ENCODE measurements at regions not wholly inside any gene's neighbourhood (a gene's known extent, or its start where the extent isn't known, plus 50 kb on each side); places are given as distances from the start of the nearest gene placed in this dataset.

DNA sequence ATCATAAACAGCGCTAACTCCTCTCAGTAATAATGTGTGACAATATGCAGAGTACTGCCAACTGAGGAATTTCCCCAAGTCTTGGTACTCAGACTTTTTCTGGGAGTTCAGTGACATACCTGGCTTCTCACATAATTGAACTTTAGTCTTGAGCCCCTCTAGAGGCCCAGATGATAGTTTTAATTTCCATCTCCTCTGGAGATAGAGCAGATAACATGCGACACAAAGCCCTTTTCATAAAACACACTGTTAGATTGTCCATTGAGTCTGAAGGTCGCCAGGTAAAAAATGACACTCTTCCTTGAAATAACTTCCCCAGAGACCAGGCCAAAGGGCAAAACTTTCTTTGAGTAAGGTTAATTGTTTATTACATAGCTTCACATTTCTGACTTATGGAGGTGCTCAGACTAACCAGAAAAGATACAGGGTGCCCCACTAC, 476.0 kb downstream of the RASEF start:
- H3K36me3 ChIP-seq (ENCODE audit: low read depth, missing control alignments): no peaks in the 10 kb centered on the region
- H3K4me3 ChIP-seq: no peak overlapping the region
- no peaks in the 10 kb centered on the region for H3K27me3 ChIP-seq
- H3K9me3 ChIP-seq: no peaks in the 10 kb centered on the region
- no peak overlapping the region for H3K27ac ChIP-seq
- no peaks in the 10 kb centered on the region for H3K4me1 ChIP-seq
- intact Hi-C loops (cut with DNase I; ENCODE audit: low total_unique reads): no loop called here
- 93 to 98% methylated on average over 3 of the region's 3 CpGs for WGBS, 2 donors
- DNase-seq: no peak
- no peak for TF ChIP-seq POLR2A (IDR thresholded peaks at IDR 0.05)
- TF ChIP-seq, protein P1, sequence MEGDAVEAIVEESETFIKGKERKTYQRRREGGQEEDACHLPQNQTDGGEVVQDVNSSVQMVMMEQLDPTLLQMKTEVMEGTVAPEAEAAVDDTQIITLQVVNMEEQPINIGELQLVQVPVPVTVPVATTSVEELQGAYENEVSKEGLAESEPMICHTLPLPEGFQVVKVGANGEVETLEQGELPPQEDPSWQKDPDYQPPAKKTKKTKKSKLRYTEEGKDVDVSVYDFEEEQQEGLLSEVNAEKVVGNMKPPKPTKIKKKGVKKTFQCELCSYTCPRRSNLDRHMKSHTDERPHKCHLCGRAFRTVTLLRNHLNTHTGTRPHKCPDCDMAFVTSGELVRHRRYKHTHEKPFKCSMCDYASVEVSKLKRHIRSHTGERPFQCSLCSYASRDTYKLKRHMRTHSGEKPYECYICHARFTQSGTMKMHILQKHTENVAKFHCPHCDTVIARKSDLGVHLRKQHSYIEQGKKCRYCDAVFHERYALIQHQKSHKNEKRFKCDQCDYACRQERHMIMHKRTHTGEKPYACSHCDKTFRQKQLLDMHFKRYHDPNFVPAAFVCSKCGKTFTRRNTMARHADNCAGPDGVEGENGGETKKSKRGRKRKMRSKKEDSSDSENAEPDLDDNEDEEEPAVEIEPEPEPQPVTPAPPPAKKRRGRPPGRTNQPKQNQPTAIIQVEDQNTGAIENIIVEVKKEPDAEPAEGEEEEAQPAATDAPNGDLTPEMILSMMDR (IDR thresholded peaks at IDR 0.05): no peak

DNA sequence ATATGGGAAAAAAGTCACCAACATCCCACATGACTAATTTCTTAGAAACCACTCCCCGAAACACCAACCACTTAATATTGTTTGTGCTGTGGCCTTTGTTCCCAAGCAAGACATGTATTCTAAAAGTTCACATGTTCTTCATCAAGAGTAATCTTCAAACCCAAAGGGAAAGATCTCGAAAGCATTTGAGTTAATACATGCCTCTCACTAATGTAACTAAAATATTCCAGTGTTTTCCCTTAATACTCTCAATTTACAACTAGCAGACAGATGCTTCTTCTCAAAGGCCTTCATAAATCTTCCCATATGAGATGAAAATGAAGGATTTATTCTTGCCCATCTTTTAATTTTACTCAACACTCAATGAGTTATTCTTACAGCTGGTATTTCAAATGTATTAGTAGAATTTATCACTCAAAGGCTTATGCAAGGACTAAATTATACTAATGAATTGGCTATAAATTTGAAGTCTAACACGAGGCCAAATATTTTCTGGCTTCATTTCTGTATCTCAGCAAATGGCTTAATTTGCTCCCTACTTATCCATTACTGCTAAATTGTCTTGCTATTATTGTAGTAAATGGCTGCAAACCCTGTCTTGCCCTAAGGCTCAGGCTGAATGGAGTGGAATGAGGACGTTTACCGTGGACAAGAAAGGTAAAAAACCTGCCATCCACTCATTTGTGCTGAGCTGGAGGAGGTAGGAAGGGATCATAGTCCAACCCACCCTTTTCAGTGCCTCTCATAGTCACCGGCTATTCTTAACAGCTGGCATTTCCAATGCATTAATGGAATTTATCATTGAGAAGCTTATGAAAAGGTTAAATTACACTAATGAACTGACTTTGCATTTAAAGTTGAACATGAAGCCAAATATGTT, 474.4 kb downstream of the RASEF start:
- 76 to 77% methylated on average over 6 of the region's 6 CpGs for WGBS, 2 donors

DNA sequence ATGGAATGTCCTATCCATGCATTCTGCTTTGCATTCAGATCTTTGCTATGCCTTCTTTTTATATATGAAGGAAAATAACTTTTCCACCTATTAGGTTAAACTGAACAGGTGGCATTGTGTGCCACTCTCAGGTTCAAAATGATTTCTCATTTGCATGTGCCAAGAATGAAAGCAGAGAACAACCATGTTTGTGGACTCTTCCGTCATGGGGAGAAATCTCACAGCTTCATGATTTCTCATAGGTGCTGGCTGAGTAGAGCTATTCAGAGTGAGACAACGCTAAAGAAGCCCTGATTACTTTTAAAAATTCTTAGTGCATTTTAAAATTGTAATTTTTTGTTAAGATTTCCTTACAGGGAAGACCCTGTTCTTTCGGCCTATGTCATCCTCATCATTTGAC, 472.1 kb downstream of the RASEF start:
- H3K4me3 ChIP-seq: no peak overlapping the region
- H3K4me1 ChIP-seq: no peaks in the 10 kb centered on the region
- intact Hi-C loops (cut with DNase I; ENCODE audit: low total_unique reads): no loop called here
- no peaks in the 10 kb centered on the region for H3K36me3 ChIP-seq (ENCODE audit: low read depth, missing control alignments)
- TF ChIP-seq, protein P1 (IDR thresholded peaks at IDR 0.05): no peak
- TF ChIP-seq POLR2A (IDR thresholded peaks at IDR 0.05): no peak
- H3K27ac ChIP-seq: no peak overlapping the region
- no peaks in the 10 kb centered on the region for H3K27me3 ChIP-seq
- H3K9me3 ChIP-seq: no peaks in the 10 kb centered on the region
- WGBS, 2 donors: 89 to 95% methylated on average over 3 of the region's 3 CpGs
- no peak for DNase-seq

More for the DNA sequence above, 474.4 kb downstream of the RASEF start:
- Histone ChIP-seq H3K27me3 (no peaks in the 10 kb centered on the region), H3K9me3 (no peaks in the 10 kb centered on the region), H3K4me1 (no peaks in the 10 kb centered on the region), H3K36me3 (ENCODE audit: low read depth, missing control alignments) (no peaks in the 10 kb centered on the region), H3K27ac (no peak overlapping the region), H3K4me3 (no peak overlapping the region)
- no peak for TF ChIP-seq POLR2A (IDR thresholded peaks at IDR 0.05)
- TF ChIP-seq, protein P1 (IDR thresholded peaks at IDR 0.05): no peak
- intact Hi-C loops (cut with DNase I; ENCODE audit: low total_unique reads): no loop called here
- DNase-seq: no peak

DNA sequence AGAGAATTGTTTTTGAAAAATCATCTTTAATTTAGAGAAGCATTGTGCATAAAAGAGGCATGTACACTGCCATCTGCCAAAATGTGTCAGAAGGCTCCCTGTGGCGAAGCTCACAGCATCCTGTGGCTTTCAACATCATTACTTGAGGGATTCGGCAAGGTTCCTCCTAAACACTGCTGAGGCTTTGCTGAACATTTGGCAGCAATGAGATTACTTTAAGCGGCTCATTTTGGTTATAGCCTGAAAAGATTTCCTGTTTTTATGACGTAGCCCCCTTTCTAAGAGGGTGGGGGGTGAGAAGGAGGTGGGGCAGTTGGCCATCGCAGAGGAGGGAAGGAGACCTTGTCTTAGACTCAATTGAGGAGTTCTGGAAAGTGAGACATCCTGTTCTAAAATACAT, 469.4 kb downstream of the RASEF start:
- Histone ChIP-seq H3K4me1 (no peaks in the 10 kb centered on the region), H3K9me3 (no peaks in the 10 kb centered on the region), H3K27ac (no peak overlapping the region), H3K36me3 (ENCODE audit: low read depth, missing control alignments) (no peaks in the 10 kb centered on the region), H3K4me3 (no peak overlapping the region), H3K27me3 (no peaks in the 10 kb centered on the region)
- intact Hi-C loops (cut with DNase I; ENCODE audit: low total_unique reads): no loop called here
- 81 to 82% methylated on average over 5 of the region's 5 CpGs for WGBS, 2 donors
- TF ChIP-seq POLR2A (IDR thresholded peaks at IDR 0.05): no peak
- TF ChIP-seq, protein P1 (IDR thresholded peaks at IDR 0.05): no peak
- DNase-seq: no peak

Data from testis (tissue), 2 donors.